Fibroblast of skin of left quadriceps (primary cell): ENCODE measurements at regions not wholly inside any gene's neighbourhood (a gene's known extent, or its start where the extent isn't known, plus 50 kb on each side); places are given as distances from the start of the nearest gene placed in this dataset.

Experiments used
- DNase-seq, 2 experiments: peaks; one replicate each; pipeline ENCODE4 v3.0.0-alpha.2; 2013; ENCODE audit warnings: low read depth in 2 of 2

DNA sequence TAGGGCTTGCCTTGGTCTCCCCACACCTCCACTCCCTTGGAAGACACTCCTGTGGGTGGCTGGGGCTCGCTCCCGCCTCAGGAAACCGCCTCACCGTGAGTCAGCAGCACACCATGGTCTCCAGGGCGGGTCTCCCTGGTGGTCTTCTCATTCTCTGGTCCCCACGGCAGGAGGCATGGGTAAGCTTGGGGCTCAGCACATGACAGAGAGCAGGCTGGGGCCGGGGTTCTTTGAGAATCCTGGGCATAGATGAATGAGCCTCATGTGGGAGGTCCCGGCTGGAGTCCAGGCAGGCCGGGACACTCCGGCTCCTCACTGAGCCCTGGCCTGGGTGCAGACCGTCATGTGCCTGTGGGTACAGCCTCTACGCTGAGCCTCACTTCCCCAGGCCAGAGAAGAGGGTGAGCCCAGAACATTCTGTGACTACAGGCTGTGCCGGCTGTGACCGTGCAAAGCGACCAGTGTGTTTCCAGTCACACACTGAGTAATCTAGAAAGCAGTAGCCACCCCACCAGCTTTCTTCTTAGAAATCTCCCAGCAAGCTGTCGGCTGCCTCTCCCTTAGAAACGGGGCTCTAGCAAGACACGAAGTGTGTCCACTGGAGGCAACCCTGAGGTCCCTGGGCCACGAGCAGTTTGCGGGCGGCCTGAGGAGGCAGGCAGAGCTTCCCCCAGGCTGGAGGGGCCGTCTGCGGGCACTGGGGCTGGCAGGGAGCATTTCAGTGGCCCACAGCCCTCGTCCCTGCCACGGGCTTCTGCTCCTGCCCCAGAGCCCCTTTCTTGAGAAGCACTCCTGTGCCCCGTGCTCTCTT lies 93.1 kb downstream of the RHOB start:
- no peak for DNase-seq

DNA sequence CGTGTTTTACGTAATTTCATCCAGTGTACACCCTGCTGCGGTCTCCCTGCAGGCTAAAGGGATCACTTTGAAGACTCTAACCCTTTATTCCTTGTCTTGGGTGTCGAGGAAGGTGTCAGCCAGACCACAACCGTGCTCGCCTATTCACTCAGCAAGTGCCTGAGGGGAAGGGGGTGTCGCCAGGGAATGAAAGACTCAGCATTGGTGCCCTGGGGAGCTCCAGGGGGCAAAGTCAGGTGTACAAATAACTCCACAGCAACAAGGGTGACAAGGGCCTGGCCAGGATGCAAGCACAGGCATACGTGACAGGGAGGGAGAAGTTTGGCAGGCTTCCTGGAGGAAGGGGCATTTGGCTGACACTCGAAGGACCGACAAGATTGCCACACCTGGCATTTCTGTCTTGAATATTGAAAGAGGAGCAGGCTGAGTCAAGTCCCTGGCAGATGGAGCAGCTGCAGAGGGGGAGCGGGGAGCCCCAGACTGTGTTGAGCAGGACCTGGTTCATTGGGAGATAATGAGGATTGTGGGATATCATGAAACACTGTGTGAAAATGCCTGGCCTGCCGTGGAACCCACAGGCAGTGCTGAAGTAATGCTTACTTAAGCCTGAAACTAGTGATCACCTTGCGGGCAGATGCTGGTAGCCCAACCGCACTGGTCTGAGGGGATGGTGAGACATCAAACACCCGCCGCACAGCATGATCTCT lies 93.9 kb downstream of the RHOB start:
- no peak for DNase-seq

DNA sequence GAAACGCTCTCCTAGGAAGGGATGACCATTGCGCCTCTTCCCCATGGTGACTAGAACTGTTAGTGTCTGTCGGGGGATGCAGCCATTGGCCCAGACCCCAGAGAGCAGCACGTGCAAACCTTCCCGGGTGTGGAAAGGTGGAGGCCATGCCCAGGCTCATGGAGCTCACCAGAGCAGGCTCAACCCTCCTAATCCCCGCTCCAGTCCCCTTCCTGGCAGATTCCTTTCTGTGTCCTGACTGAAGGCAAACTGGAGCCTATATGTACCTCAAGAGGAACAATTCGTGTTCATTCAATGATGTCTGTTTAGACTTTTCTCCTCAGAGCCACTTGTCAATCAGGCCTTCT lies 94.4 kb downstream of the RHOB start:
- no peak for DNase-seq

DNA sequence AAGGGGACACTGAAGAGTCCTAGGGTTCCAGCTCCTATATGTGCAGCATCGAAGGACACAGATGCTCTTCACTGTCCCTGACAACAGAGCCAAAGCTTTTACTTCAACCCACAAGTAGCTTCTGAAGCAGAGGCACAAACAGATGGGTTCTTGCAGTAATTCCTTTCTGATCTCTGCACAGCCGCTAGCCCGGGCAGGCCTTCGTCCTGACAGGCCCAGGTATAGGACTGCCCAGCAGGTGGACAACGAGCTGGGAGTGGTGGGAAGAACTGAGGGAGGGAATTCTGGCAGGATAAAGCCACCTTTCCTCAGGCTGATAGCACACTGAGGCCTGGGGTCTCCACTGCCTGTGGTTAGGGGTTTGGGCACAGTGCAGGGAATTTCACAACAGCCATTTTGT lies 94.8 kb downstream of the RHOB start:
- DNase-seq: no peak

DNA sequence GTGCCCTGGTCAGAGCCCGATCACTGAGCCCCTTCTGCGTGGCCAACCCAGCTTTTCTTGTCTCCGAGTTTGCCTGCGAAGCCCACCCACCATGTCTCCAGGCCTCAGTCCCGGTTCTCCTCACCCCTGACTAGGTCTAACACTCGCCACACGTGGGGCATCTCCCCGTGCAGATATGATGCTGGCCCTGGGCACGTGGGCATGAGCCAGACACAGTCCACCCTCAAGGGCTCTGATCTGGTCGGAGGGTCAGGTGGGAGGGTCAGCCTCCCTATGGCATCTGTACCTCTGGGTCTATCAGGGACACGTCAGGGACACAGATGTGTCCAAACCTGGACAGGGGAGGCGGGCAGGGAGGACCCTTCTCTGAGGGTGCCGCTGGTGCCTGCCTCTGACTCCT lies 95.4 kb downstream of the RHOB start:
- no peak for DNase-seq

DNA sequence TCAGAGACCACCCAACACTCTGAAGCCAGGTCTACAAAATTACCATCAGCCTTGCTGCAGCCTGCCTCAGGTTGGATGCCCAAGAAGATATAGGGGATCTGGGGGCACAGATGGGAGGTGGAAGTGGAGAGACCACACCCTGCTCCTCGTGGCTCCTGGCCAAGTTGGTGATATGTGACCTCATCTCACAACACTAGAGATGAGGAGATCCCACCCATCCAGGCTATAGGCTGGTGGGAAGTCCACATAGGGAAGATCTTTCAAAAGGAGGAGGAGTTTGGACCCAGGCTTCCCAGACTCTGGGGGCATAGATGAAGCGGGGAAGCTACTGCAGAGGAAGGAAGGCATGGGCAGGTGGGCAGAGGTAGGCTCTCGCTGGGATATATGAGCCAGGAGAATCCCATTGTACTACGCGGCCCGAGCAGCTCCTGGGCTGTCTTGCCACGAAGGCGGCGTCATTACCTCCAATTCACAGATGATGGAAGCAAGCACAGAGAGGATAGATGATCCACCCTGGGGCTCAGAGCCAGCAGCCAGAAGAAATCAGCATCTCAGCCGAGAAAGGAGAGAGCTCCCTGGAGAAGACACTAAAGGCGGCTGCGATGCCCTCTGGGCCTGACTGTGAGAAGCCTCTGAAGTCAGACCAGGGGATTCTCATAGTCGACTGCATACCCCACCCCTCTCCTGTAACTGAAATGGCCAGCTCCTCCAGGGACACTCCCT lies 96.0 kb downstream of the RHOB start:
- no peak for DNase-seq

DNA sequence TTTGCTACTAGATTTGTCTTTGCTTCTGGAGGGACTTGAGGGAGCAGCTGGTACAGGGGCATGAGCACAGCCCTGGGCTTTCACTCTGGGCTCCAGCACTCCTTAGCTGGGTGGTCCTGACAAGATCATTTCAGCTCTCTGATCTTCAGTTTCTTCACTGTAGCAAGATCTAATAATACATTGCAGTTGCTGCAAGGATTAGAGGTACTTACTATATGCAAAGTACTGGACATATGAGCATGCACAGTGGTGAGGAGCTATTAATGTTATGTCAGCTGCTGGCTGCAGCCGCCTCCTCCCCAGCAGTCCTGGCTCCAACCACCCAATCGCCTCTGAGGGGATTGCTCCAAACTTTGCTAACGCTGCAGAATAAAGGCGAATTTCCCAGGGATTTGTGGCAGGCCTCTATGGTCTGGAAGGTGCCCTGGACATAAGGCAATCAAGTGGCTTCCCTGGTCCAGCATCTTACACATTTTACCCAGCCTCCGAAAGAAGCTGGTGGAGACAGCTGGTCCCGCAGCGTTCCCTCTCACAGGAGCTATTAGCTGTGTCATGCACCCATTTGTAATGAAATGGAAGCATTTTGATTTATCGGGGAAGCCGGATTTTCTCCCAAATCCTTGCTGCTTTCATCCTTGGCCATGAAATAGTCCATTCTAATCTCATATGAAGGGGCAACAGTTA lies 96.7 kb downstream of the RHOB start:
- DNase-seq: no peak

DNA sequence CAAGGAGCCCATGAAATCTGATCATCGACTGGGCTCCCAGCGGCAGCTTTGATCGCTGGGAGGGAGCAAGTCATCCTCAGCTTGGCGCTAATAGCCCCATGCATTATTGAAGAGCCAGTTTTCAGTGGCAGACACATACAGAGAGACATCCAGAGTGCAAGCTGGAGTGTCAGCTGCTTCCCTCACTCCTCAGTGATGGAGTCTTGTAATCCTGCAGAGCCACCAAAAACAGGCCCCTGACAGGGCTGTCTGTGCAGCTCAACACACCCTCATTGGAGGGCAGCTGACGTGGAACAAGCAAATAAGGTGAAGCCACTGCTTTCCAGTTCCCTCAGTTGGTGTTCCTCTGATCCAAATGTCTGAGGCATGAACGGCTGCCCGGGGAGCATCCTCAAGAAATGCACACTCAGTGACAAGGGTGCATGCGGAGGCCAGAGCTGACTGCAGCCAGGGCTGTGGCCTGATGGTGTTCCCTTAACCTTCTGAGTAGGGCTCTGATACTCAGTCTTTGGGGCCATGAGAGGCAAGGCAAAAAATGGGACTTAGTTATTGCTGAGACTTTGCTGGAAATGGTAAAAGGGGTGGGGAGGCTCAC lies 97.4 kb downstream of the RHOB start:
- DNase-seq: no peak

DNA sequence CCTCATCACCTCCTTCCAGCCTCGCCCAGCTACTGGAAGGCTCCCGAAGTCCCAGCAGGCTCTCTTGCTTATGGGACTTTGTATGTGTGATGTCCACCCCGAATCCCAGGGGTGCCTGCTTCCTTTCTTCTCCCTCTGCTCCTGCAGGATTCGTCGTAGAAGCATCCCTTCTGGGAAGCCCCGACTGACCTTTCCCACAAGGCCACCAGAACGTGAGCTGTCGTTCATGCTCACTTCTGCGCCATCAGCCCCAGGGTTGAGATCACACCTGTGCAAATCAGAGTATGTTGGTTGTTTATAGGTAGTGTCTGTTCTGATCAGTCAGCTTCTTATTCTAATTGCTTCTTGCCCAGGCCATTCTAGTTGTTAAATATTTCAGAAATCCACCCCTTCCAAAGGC lies 101.8 kb downstream of the HS1BP3 start:
- DNase-seq: no peak

DNA sequence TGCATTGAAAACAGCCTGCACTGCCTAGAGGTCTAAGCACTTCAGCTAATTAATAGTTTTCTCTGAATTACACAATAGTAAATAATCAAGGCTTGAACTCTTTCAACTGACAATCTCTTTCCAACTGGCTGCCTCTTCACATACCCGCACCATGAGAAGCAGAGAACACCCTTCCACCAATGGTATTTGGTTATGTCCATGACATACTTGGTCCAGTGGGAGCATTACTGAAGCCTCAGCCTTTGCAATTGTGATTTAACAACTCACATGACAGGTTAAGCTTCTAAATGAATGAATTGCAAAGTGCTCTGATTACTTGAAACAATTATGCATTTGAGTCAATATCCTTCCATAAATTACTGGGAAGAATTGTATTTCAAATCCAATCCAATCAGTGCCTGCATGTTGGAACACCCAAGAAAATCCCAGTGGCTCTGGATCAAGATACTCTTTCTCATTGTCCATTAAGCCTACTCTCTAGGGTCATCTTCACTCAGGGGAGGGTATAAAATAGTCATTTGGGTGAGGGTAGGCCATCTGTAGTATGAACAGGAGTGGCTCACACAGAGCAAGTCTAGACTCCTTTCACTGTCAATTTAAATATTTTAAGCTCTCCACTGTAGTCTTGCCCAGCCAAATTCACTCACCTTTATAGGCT lies 101.1 kb downstream of the HS1BP3 start:
- DNase-seq: no peak

DNA sequence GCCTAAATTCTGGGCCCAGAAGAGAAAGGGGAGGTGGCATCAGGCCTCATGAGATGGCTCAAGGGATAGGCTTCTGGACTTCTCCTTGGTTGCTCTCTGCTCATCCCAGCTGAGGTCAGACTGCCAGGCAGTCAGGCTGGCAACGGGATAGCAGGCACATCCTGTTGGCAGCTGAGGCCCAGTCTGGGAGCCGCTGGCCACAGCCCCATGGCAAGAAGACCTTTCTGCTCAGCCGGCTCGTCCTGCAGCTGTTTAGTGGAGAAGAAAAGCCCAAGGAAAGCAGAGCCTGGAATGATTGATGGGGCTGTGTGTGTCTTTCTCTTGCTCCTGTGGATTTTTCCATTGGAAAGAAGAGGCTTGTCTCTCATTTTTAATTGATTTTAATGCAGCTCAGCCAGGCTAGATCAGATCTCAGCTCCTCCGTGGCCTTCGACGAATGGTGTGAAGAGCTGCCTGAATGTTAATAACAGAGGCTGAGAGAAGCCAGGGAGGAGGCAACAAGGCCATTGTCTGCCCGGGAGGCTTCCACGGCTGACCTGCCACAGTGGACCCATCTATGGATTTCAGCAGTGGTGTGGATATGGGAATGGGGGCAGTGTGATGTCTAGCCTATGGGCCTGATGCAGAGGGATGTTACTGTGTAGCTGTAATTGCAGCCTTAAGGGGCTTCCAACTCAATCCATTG lies 99.5 kb downstream of the HS1BP3 start:
- DNase-seq: no peak

DNA sequence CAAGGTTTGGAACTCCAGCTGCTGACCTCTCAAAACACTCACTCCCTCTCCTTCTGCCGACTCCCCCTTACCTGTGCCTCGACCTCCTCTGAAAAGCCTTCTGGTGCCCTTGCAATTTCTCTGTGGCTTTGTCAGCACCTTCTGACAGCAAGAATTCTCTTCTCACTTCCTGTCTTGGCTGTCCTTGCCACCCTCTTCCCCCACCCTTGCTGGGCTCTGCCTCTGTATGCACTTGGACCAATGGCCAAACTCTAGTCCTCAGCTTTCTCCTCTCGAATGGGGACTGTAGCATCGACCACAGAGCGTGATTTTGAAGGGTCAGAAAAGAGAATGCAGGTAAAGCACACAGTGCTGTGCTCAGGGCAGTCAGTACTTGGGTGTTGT lies 99.0 kb downstream of the HS1BP3 start:
- DNase-seq: no peak

DNA sequence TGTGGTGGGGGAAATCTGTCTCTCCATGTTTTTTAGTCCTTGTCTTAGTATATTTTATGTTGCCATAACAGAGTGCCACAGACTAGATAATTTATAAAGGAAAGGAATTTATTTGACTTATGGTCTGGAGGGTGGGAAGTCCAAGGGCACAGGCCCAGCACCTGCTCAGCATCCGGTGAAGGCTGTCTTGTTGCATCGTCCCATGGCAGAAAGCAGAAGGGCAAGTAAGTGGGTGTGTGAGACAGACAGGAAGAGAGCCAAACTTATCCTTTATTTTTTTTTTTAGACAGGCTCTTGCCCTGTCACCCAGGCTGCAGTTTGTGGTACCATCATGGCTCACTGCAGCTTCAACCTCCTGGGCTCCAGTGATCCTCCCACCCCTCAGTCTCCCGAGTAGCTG lies 98.1 kb downstream of the HS1BP3 start:
- no peak for DNase-seq

DNA sequence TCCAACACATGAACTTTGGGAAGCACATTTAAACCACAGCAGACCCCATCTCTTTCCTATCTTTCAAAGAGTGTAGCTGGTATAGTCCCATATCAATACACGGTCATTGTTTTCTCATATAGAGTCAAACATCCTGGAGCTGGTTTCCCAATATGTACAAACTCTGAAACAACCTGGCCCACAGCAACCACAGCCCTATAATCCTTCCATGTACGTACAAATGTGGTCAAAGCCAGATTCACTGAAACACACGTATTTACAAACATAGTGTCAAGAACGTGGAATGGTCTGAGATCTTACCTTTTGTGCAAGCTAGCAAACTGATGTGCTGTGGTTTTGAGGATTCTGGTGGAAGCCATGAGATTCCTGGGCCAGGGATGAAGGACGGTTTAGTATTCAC lies 97.3 kb downstream of the HS1BP3 start:
- no peak for DNase-seq

DNA sequence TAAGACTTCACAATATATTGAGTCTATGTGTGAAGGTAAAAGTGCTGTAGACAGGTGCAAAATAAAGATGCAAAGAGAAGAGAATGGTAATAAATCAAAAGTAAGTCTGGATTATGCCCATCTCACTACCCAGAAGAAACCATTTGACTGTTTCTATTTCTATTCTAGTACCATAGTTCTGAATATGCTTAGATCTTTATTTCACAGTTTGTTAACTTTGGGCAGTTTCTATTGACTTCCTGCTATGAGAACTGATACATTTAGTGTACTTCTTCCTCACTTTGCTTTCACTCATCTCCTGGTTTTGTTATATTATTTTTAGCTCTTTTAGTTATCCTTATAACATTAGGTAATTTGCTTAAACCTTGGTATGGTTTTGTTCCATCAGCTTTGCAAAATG lies 94.9 kb downstream of the HS1BP3 start:
- no peak for DNase-seq

DNA sequence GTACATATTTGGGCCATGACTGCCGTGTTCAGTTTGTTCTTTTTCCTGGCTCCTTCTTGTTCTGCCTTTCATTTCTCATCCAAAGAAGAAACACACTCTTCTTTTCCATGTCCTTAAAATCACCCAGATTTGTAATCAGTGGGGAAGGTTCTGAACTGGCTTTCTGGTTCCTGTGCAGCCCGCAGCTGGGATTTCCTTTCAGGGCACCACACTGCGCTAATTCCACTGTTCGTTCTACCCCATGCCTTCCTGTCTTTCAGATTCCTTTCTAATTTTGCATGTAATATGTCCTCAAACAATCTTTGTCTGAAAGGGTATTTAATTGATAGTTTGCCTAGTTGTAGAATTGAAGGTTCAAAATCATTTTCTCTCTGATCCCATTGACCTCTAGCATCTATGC lies 94.1 kb downstream of the HS1BP3 start:
- DNase-seq: no peak

DNA sequence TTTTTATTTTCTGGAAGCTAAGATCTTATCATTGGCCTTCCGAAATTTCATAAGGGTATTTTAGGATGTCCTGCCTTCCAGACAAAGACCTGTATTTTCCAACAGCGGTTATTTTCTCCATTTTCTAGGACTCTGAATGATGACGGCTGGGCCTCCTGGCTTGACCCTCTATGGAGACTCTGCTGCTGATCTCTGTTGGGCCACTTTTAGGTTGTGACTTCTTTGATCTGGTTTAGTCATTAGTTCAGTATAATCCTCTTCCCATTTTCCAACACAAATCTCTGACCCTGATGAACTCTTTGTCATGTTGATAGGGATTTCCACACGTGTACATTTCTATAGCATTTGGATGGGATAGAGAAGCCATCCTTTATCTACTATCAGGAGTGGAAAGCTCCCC lies 93.7 kb downstream of the HS1BP3 start:
- no peak for DNase-seq

DNA sequence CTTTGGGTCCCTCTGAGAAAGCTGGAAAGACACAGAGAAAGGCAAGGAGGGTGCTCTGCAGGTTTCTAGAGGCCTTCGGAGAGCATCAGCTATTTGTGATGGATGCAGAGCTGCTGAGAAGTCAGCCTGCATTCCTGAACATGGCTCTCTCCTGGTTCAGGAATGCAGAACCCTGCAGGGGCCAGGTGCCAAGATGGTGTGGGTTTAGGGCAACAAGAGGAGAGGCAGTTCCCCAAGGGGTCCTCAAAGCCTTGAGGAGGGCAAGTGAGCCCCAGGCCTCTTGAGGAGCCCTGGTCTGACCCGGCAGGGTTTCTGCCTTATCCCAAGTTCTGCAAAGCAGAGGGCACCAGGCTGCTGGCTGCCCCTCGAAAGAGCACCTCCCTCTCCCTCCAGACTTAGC lies 93.3 kb downstream of the HS1BP3 start:
- DNase-seq: no peak

DNA sequence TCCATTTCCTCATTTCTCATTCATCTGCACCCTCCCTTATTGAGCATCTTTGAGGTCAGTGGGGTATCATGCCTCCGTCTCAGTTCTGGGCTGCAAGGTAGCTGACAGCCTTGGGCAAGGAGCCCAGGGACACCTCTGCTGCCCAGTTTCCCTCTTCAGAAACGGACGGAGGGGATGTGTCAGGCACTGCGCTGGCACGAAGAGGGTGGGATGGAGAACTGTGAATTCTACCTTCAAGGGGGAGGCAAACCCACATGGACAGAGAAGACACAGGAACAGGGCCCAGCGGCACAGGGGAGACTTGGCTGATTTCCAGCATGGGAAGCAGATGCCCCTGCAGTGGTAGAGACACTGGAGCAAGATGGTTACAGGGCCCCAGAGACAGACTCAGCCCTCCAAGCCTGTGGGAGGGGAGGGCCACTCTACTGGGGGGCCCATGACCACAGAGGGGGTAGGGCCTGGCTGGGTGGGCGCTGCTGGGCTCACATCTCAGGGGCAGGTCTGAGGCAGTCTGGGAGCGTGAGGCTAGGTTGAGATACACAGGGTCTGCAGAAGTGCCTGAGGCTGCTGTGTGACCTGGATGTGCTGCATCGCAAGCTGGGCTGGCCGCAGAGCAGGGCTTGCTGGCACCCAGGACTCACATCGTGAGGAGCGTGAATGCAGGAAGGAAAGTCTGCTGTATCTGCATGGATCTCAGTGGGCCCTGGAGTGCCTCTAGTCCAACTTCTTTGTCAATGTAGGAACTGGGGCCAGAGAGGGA lies 92.3 kb downstream of the HS1BP3 start:
- no peak for DNase-seq

DNA sequence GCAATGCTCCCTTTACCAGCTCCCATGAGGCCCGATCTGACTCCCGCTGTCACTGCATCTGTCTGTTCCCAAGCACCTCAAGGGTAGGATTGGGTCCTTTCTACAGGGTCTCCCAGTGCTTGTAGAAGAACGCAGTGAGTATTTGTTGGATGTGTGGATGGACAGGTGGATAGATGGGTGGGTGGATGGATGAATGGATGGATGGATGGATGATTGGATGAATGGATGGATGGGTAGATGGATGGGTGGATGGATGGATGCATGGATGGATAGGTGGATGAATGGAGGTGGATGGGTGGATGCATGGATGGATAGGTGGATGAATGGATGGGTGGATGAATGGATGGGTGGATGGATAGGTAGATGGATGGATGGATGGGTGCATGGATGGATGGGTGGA lies 91.6 kb downstream of the HS1BP3 start:
- no peak for DNase-seq
